Stimulated activated CD4-positive, alpha-beta T cell treated with anti-CD3 and anti-CD28 coated beads, Interleukin-12 subunit alpha, Interleukin-12 subunit beta, amount 100 ng/mL, for 24 hours (primary cell): ENCODE measurements at regions not wholly inside any gene's neighbourhood (a gene's known extent, or its start where the extent isn't known, plus 50 kb on each side); places are given as distances from the start of the nearest gene placed in this dataset.

Source experiments
- DNase-seq, 2 experiments: peaks; one replicate each; pipeline ENCODE4 v3.0.0-alpha.2; 2020; ENCODE audit warnings: low read depth in 2 of 2

DNA sequence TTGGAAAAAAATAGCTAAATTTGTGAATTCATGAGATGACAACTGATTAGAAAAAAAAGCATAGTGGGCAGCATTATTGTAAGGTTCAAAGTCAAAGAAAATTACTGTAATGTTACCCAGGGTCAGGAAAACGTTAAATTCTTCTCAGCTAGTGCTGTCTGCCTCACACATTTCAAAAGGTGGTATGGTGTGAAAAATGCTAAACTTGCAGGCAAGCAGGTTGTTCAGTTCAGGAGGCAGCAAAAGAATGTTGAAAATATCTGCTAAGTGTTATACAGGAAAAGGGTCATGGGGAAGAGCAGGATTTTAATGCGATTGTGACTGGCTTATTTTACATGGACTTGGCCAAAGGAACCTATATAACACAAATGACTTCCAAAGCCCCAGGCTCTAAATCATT is 232.5 kb upstream of the NDST3 start:
- no peak for DNase-seq

DNA sequence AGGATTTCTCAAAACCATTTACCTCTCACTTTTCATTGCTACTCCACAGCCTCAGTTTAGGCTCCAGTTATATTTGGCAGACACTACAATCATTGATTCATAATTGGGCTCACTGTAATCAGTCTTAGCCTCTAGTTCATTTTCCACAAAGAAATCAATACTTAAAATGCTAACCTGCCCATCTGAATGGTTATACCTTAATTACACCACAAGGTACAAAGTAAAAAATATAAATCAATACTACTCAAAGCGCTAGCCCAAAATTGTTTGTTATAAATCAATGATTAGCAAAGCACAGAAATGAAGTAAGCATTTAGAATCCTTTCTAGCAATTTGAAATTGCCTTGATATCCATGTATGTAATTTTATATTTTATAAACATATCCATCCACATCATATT is 222.6 kb upstream of the NDST3 start:
- DNase-seq: no peak

- no peak for DNase-seq
Observed at GRCh38 chr4:117814277-117815246, 219.7 kb upstream of the NDST3 start.

GRCh38 chr4:117817301-117817700 is 217.0 kb upstream of the NDST3 start:
- no peak for DNase-seq

- DNase-seq: no peak
Observed at GRCh38 chr4:117821834-117822233, 212.5 kb upstream of the NDST3 start.

GRCh38 chr4:117823388-117823787 is 210.9 kb upstream of the NDST3 start:
- no peak for DNase-seq

- DNase-seq: no peak
Observed at GRCh38 chr4:117825600-117825999, 208.7 kb upstream of the NDST3 start.

DNA sequence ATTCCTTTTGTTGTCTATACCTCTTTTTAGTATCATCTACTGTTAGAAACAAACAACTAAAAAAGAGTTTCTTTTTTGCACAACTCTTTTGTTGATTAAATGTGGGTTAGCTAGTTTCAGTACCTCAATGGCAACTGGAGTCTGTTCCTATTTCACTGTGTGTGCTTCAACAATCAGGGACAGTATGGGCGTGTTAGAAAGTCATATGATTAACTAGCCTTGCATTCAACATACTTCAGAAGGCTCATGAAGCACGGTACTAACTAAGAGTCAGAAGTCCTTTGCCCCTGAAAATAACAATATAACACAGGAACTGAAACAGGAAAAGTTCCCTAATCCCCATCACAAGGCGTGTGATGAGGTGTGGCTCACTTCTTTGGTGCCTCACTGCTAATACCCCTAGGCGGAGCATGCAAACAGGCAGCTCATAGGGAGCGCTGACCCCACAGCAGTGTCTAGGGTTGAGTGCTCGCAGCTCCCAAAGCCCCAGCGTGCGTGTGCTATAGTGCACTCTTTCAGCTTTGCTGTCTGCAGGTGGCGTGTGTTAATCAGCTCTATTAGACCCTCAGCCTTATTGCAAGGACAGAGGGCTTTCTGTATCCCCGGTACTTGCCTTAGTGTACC is 203.1 kb upstream of the NDST3 start:
- no peak for DNase-seq

DNA sequence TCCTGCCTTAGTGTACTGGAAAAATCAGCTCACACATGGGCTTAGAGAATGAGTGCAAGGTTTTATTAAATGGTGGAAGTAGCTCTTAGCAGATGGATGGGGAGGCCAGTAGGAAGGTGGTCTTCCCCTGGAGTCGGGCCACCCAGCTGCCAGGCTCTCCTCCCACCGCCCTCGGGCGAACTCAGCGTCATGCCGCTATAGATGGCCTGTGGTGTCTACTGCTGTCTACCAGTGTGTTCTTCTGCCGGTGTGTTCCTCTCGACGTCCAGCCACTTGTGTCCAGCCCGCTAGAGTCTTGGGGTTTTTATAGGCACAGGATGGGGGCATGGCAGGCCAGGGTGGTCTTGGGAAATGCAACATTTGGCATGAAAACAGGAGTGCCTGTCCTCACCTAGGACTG is 198.7 kb upstream of the NDST3 start:
- no peak for DNase-seq

GRCh38 chr4:117844594-117844993 is 189.7 kb upstream of the NDST3 start:
- DNase-seq: no peak

- no peak for DNase-seq
Observed at GRCh38 chr4:117845270-117845669, 189.0 kb upstream of the NDST3 start.

GRCh38 chr4:117847849-117848248 is 186.4 kb upstream of the NDST3 start:
- no peak for DNase-seq

GRCh38 chr4:117868201-117868600 is 166.1 kb upstream of the NDST3 start:
- no peak for DNase-seq

DNA sequence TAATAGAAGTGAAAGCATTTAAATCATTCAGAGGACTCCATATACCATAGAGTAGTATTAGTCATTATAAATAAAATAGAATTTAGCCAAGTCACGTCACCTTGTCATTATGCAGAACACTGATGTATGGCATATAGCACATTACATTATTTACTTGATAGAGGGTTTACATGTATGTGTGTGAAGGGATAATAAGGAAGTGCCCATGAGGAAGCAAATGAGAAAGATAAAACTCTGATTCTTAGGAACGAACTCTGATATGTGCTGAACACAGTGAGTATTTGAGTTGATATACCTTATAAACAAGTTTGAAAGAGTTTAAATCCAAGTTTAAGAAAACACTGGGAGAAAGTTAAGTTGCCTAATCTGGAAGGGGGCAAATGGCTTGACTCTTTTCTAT is 160.5 kb upstream of the NDST3 start:
- no peak for DNase-seq

DNA sequence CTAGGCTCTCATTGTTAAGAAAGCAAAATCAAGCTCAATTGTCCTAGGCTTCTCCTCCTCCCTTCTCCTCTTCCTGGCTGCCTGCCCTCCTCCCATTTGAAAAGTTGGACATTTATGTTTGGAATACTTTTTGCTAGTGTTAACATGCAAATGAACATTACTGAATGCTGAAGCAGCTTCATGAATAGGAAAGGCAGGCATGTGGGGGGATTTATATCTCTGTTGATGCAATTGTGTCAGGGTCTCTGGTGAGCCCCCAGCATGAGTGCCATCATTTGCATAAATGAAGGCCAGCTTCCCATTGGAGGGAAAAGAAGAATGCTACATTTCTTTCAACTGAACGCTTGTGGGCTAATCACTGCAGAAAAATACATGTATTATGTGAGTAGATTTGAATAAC is 160.1 kb upstream of the NDST3 start:
- no peak for DNase-seq

- DNase-seq: no peak
Observed at GRCh38 chr4:117889978-117890377, 144.3 kb upstream of the NDST3 start.

DNA sequence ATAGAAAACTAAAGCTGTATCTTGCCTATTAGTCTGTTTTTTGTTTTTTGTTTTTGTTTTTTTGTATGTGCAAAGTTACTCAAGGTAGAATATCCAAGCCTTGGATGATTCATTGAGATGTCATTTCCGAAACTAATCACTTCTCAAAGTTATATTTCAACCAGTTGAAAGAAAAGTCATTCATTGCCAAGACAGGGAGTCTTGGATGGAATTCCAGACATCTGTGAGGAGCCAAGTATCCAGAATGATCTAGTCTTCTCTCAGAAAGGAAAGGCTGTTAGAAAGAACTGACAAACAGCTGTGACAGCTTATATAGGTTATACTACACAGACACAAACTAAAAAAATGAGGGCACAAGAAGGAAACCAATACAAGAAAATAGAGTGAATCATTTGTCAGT is 141.1 kb upstream of the NDST3 start:
- no peak for DNase-seq

DNA sequence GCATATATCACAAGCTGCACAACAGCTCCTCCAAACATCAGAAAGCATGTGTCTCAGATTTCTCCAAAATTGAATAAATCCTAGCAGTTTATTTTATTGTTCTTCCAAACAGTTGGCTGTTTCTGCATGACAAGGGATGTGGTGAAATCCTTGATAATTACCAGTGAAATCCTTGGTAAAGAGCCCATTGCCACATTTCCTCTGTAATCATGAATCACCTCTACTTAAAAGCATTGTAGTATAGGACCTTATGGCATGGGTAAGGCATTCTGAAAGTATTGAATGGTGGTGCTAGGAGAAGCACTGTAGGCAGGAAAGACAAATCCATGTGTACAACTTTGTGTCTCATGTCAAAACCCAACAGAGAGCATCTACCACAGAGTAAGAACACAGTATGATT is 135.8 kb upstream of the NDST3 start:
- DNase-seq: no peak

- no peak for DNase-seq
Observed at GRCh38 chr4:117900832-117901231, 133.5 kb upstream of the NDST3 start.

DNA sequence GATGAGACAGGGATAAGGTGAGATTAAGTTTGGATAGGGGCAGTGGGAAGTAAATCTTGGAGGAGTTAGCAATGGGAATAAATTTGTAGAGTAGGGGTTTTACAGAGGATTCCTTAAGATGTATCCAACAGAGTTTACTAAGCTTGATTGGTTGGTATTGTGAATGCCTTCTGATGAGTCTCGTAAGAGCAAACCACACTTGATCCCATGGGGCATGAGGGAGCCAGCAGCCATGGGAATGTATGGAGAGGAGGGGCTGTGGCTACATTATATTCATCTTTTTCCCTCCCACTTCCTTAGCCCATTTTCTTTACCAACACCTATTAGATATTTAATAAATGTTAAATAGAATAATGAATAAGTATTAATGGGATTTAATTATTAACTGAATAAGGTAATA is 126.6 kb upstream of the NDST3 start:
- DNase-seq: no peak

- DNase-seq: no peak
Observed at GRCh38 chr4:117908306-117909207, 125.7 kb upstream of the NDST3 start.

- no peak for DNase-seq
Observed at GRCh38 chr4:117916728-117917127, 117.6 kb upstream of the NDST3 start.
